RWPE2 (cell line): ENCODE measurements at regions not wholly inside any gene's neighbourhood (a gene's known extent, or its start where the extent isn't known, plus 50 kb on each side); places are given as distances from the start of the nearest gene placed in this dataset.
"Not testable (repeated sequence)": the region's sequence is repeated elsewhere in the genome, so short reads cannot be mapped to it uniquely, and the experiment has no call there.

Experiments
- ATAC-seq: fragments of 200-7000 bp; cut with Tn5 transposase; 3 replicates; pipeline ENCODE4 v1.9.1; 2021; ENCODE audit warnings: low read depth
- DNase-seq: peaks from one replicate; pipeline ENCODE4 v3.0.0-alpha.2; 2020; ENCODE audit warnings: low spot score
- H3K27ac ChIP-seq: fragments of 450-650 bp; 2 replicates; pipeline ENCODE4 v1.5.1; 2017; ENCODE audit warnings: mild to moderate bottlenecking; ENCODE audit not compliant: poor library complexity, severe bottlenecking
- H3K27me3 ChIP-seq: fragments of 250-450 bp; sonication (Bioruptor Pico); 2 replicates; pipeline ENCODE4 v1.5.1; 2021; ENCODE audit warnings: mild to moderate bottlenecking, moderate library complexity; ENCODE audit not compliant: insufficient read depth, poor library complexity, severe bottlenecking
- H3K36me3 ChIP-seq: fragments of 250-450 bp; sonication (Bioruptor Pico); 2 replicates; pipeline ENCODE4 v1.5.1; 2020; ENCODE audit warnings: low read depth, mild to moderate bottlenecking, moderate library complexity
- H3K4me1 ChIP-seq: fragments of 250-450 bp; sonication (Bioruptor Pico); 2 replicates; pipeline ENCODE4 v1.5.1; 2021; ENCODE audit warnings: mild to moderate bottlenecking, moderate library complexity; ENCODE audit not compliant: insufficient read depth, poor library complexity, severe bottlenecking
- H3K4me3 ChIP-seq: fragments of 250-450 bp; sonication (Bioruptor Pico); 2 replicates; pipeline ENCODE4 v1.5.1; 2021; ENCODE audit warnings: mild to moderate bottlenecking, moderate library complexity; ENCODE audit not compliant: severe bottlenecking
- H3K9me3 ChIP-seq: fragments of 250-450 bp; sonication (Bioruptor Pico); 2 replicates; pipeline ENCODE4 v1.5.1; 2021; ENCODE audit warnings: mild to moderate bottlenecking, moderate library complexity; ENCODE audit not compliant: severe bottlenecking
- CTCF ChIP-seq: fragments of 450-650 bp; IDR thresholded peaks from one replicate; pipeline ENCODE4 v1.5.1; 2017; ENCODE audit warnings: mild to moderate bottlenecking, moderate library complexity; ENCODE audit not compliant: poor library complexity, severe bottlenecking

- no peak for DNase-seq
Measured at GRCh38 chr2:67156796-67157195, 240.3 kb upstream of the ETAA1 start.

GRCh38 chr2:67158718-67159117 is 238.4 kb upstream of the ETAA1 start:
- no peak for ATAC-seq
- H3K27ac ChIP-seq = no peak overlapping the region

More at GRCh38 chr2:67156796-67157195, 240.3 kb upstream of the ETAA1 start:
- Histone ChIP-seq H3K9me3 (peaks cover 4% of the 10 kb centered on the region), H3K4me3 (no peak overlapping the region), H3K27ac (no peak overlapping the region), H3K27me3 (no peaks in the 10 kb centered on the region), H3K36me3 (no peaks in the 10 kb centered on the region), H3K4me1 (no peaks in the 10 kb centered on the region)
- no peak for ATAC-seq
- no peak for TF ChIP-seq CTCF

GRCh38 chr2:67159929-67160328 is 237.2 kb upstream of the ETAA1 start:
- no peak for DNase-seq
- H3K27ac ChIP-seq = no peak overlapping the region
- no peak for TF ChIP-seq CTCF
- ATAC-seq = no peak
- no peaks in the 10 kb centered on the region for H3K4me1 ChIP-seq
- no peak overlapping the region for H3K4me3 ChIP-seq
- H3K36me3 ChIP-seq = no peaks in the 10 kb centered on the region
- no peaks in the 10 kb centered on the region for H3K27me3 ChIP-seq
- no peaks in the 10 kb centered on the region for H3K9me3 ChIP-seq

More at GRCh38 chr2:67158718-67159117, 238.4 kb upstream of the ETAA1 start:
- TF ChIP-seq CTCF = no peak
- Histone ChIP-seq H3K9me3 (no peaks in the 10 kb centered on the region), H3K36me3 (no peaks in the 10 kb centered on the region), H3K4me1 (no peaks in the 10 kb centered on the region), H3K4me3 (no peak overlapping the region), H3K27me3 (no peaks in the 10 kb centered on the region)
- no peak for DNase-seq

- Histone ChIP-seq H3K36me3 (no peaks in the 10 kb centered on the region), H3K27ac (no peak overlapping the region), H3K4me1 (peaks cover 9% of the 10 kb centered on the region), H3K9me3 (no peaks in the 10 kb centered on the region), H3K4me3 (no peak overlapping the region), H3K27me3 (no peaks in the 10 kb centered on the region)
- no peak for ATAC-seq
- DNase-seq = no peak
- TF ChIP-seq CTCF = no peak
Measured at GRCh38 chr2:67164771-67165522, 232.2 kb upstream of the ETAA1 start.

GRCh38 chr2:67165523-67165990 is 231.6 kb upstream of the ETAA1 start:
- Histone ChIP-seq H3K27me3 (no peaks in the 10 kb centered on the region), H3K36me3 (no peaks in the 10 kb centered on the region), H3K9me3 (no peaks in the 10 kb centered on the region), H3K27ac (no peak overlapping the region), H3K4me1 (peaks cover 9% of the 10 kb centered on the region), H3K4me3 (no peak overlapping the region)
- no peak for TF ChIP-seq CTCF
- DNase-seq (no peak), ATAC-seq (no peak)

GRCh38 chr2:67166511-67166910 is 230.6 kb upstream of the ETAA1 start:
- ATAC-seq, DNase-seq, H3K4me1 ChIP-seq, H3K36me3 ChIP-seq, H3K4me3 ChIP-seq, H3K9me3 ChIP-seq, H3K27ac ChIP-seq, H3K27me3 ChIP-seq: not testable (repeated sequence)
